ENCODE measurements at regions not wholly inside any gene's neighbourhood (a gene's known extent, or its start where the extent isn't known, plus 50 kb on each side); places are given as distances from the start of the nearest gene placed in this dataset.
"Not testable (repeated sequence)": the region's sequence is repeated elsewhere in the genome, so short reads cannot be mapped to it uniquely, and the experiment has no call there.

- H3K27ac ChIP-seq (ENCODE audit: insufficient read depth, low read length); H3K18ac ChIP-seq (ENCODE audit: low read depth, low read length); H2AFZ ChIP-seq (replicated peaks; ENCODE audit: low read length, poor library complexity); H2BK15ac ChIP-seq (ENCODE audit: low read depth, low read length); H3K14ac ChIP-seq (replicated peaks; ENCODE audit: low read depth, low read length); H2AK5ac ChIP-seq (ENCODE audit: low read depth, low read length); H3K4me3 ChIP-seq (ENCODE audit: insufficient read depth, low read depth, low read length); DNase-seq; H3K23ac ChIP-seq (ENCODE audit: low read depth, low read length); POLR2A ChIA-PET (ENCODE audit: unreplicated experiment); H3K4me2 ChIP-seq (ENCODE audit: low read depth, low read length); H3K9ac ChIP-seq (ENCODE audit: low read depth, low read length); H4K8ac ChIP-seq (ENCODE audit: low read depth in 2 of 2, low read length in 2 of 2); H3K4me1 ChIP-seq (ENCODE audit: control insufficient read depth, insufficient read depth, low read length); H4K91ac ChIP-seq (ENCODE audit: insufficient read depth, low read depth, low read length); H2BK5ac ChIP-seq (ENCODE audit: low read depth, low read length, poor library complexity, severe bottlenecking); in situ Hi-C loops (cut with MboI; ENCODE audit: low sequenced_read_pairs); H3K56ac ChIP-seq (ENCODE audit: extremely low read depth, insufficient read depth, low read length); H3K4ac ChIP-seq (ENCODE audit: low read depth, low read length); intact Hi-C loops (cut with micrococcal nuclease); H4K20me1 ChIP-seq (ENCODE audit: insufficient read depth, low read length); H2BK120ac ChIP-seq (ENCODE audit: low read depth, low read length); H2BK20ac ChIP-seq (ENCODE audit: low read depth, low read length); H4K5ac ChIP-seq (ENCODE audit: low read depth, low read length); H3K36me3 ChIP-seq (ENCODE audit: control insufficient read depth, insufficient read depth, low read length); H3K79me1 ChIP-seq (ENCODE audit: low read depth in 1 of 2, low read length in 2 of 2); H3K9me3 ChIP-seq (ENCODE audit: control insufficient read depth, insufficient read depth, low read length); CTCF ChIA-PET; ATAC-seq (ENCODE audit: low read depth); H2AK9ac ChIP-seq (replicated peaks; ENCODE audit: low read depth, low read length, poor library complexity); BruUV-seq (replicated peaks); H3K27me3 ChIP-seq (ENCODE audit: control insufficient read depth, insufficient read depth, low read length); dilution Hi-C loops (cut with HindIII; ENCODE audit: low sequenced_read_pairs, unreplicated experiment); H3K9me1 ChIP-seq (ENCODE audit: insufficient read depth, low read length): not testable (repeated sequence)
- WGBS, 2 experiments (ENCODE audit: extremely low coverage in 2 of 2, insufficient read length in 1 of 2): no CpG with 5 or more reads among the region's 4 CpGs
Observed at GRCh38 chr2:187023996-187024395, 175.0 kb upstream of the ZSWIM2 start.
